HEK293 (cell line): ENCODE measurements at regions not wholly inside any gene's neighbourhood (a gene's known extent, or its start where the extent isn't known, plus 50 kb on each side); places are given as distances from the start of the nearest gene placed in this dataset.

Experiments used
- CTCF ChIA-PET: fragments of 350-600 bp; formaldehyde crosslinking; extraction: SDS; loops from one replicate; lab custom pipeline; 2021; ENCODE audit warnings: antibody characterized with exemption; lab: Yijun Ruan, JAX
- POLR2A ChIA-PET: fragments of 300-600 bp; formaldehyde crosslinking; extraction: SDS; loops from one replicate; lab custom pipeline; 2020; ENCODE audit warnings: antibody characterized with exemption, inconsistent platforms; lab: Yijun Ruan, JAX
- H3K27ac ChIP-seq: fragments of 200-500 bp; sonication (Bioruptor generic); 2 replicates; pipeline ENCODE4 v1.5.1; 2014; ENCODE audit warnings: low read depth, low read length, control low read depth, inconsistent platforms; ENCODE audit errors: extremely low read depth
- H3K36me3 ChIP-seq, 2 experiments: fragments of 200-500 bp in 1 of 2; sonication (Bioruptor generic) in 1 of 2; 1 replicate in 1 of 2; 2 replicates in 1 of 2; pipeline ENCODE4 v1.5.1; 2014 to 2017; ENCODE audit warnings: inconsistent platforms in 2 of 2, low read length in 2 of 2; ENCODE audit not compliant: control insufficient read depth in 2 of 2, insufficient read depth in 1 of 2
- H3K4me1 ChIP-seq: fragments of 200-500 bp; sonication (Bioruptor generic); 2 replicates; pipeline ENCODE4 v1.5.1; 2014; ENCODE audit warnings: mild to moderate bottlenecking, low read length, inconsistent platforms; ENCODE audit not compliant: control insufficient read depth, insufficient read depth
- H3K4me3 ChIP-seq: 2 replicates; pipeline ENCODE4 v1.5.1; 2011; ENCODE audit warnings: low read depth, mild to moderate bottlenecking, control low read depth, low read length, moderate library complexity
- H3K9me3 ChIP-seq: fragments of 200-500 bp; sonication (Bioruptor generic); 2 replicates; pipeline ENCODE4 v1.5.1; 2014; ENCODE audit warnings: low read depth, low read length, inconsistent platforms; ENCODE audit not compliant: control insufficient read depth, insufficient read depth
- BCL11B ChIP-seq: fragments of 450-650 bp; formaldehyde crosslinking; IDR thresholded peaks from 2 replicates; pipeline ENCODE4 v1.5.1; 2016; ENCODE audit warnings: low read depth, missing biosample characterization, missing genetic modification characterization
- KLF16 ChIP-seq: fragments of 450-650 bp; formaldehyde crosslinking; IDR thresholded peaks from 2 replicates; pipeline ENCODE4 v1.5.1; 2017; ENCODE audit warnings: missing biosample characterization, missing genetic modification characterization
- KLF7 ChIP-seq: fragments of 450-650 bp; formaldehyde crosslinking; IDR thresholded peaks from 2 replicates; pipeline ENCODE4 v1.5.1; 2016; ENCODE audit warnings: missing biosample characterization, missing genetic modification characterization, borderline replicate concordance
- KLF9 ChIP-seq: fragments of 450-650 bp; formaldehyde crosslinking; IDR thresholded peaks from 2 replicates; pipeline ENCODE4 v1.5.1; 2016; ENCODE audit warnings: missing biosample characterization, missing genetic modification characterization, low read depth
- ZNF114 ChIP-seq: fragments of 450-650 bp; formaldehyde crosslinking; IDR thresholded peaks from 2 replicates; pipeline ENCODE4 v1.5.0; 2017; ENCODE audit warnings: missing biosample characterization, missing genetic modification characterization
- ZNF184 ChIP-seq: fragments of 450-650 bp; IDR thresholded peaks from 2 replicates; pipeline ENCODE4 v1.5.1; 2018; ENCODE audit warnings: missing biosample characterization, mild to moderate bottlenecking, missing genetic modification characterization
- ZNF24 ChIP-seq: fragments of 450-650 bp; formaldehyde crosslinking; IDR thresholded peaks from 2 replicates; pipeline ENCODE4 v1.5.1; 2016; ENCODE audit warnings: missing biosample characterization, missing genetic modification characterization
- ZNF266 ChIP-seq: fragments of 450-650 bp; formaldehyde crosslinking; IDR thresholded peaks from 2 replicates; pipeline ENCODE4 v1.5.1; 2016; ENCODE audit warnings: missing biosample characterization, missing genetic modification characterization, low read depth
- ZNF473 ChIP-seq: fragments of 450-650 bp; formaldehyde crosslinking; IDR thresholded peaks from 2 replicates; pipeline ENCODE4 v1.5.1; 2017; ENCODE audit warnings: missing biosample characterization, missing genetic modification characterization
- ZNF48 ChIP-seq: fragments of 450-650 bp; formaldehyde crosslinking; IDR thresholded peaks from 2 replicates; pipeline ENCODE4 v1.5.1; 2016; ENCODE audit warnings: missing biosample characterization, missing genetic modification characterization
- ZNF514 ChIP-seq: fragments of 450-650 bp; formaldehyde crosslinking; IDR thresholded peaks from 2 replicates; pipeline ENCODE4 v1.5.1; 2016; ENCODE audit warnings: missing biosample characterization, missing genetic modification characterization
- ZNF521 ChIP-seq: fragments of 450-650 bp; formaldehyde crosslinking; IDR thresholded peaks from 2 replicates; pipeline ENCODE4 v1.5.1; 2017; ENCODE audit warnings: missing biosample characterization, mild to moderate bottlenecking, missing genetic modification characterization
- ZNF837 ChIP-seq: fragments of 450-650 bp; formaldehyde crosslinking; IDR thresholded peaks from 2 replicates; pipeline ENCODE4 v1.5.1; 2016; ENCODE audit warnings: missing biosample characterization, missing genetic modification characterization
- TF ChIP-seq, protein P1 (sequence below): fragments of 450-650 bp; formaldehyde crosslinking; IDR thresholded peaks from 2 replicates; pipeline ENCODE4 v1.5.1; 2017; ENCODE audit warnings: missing biosample characterization, mild to moderate bottlenecking, missing genetic modification characterization, moderate library complexity
- TF ChIP-seq, protein P2 (sequence below): fragments of 450-650 bp; IDR thresholded peaks from 2 replicates; pipeline ENCODE4 v1.5.1; 2018; ENCODE audit warnings: missing biosample characterization, mild to moderate bottlenecking, missing genetic modification characterization
- TF ChIP-seq, protein P3 (sequence below): fragments of 450-650 bp; formaldehyde crosslinking; IDR thresholded peaks from 2 replicates; pipeline ENCODE4 v1.5.1; 2016; ENCODE audit warnings: missing biosample characterization, missing genetic modification characterization
- TF ChIP-seq, protein P4 (sequence below): fragments of 450-650 bp; formaldehyde crosslinking; IDR thresholded peaks from 2 replicates; pipeline ENCODE4 v1.5.1; 2016; ENCODE audit warnings: missing biosample characterization, missing genetic modification characterization, low read depth
- TF ChIP-seq, protein P5 (sequence below): fragments of 450-650 bp; formaldehyde crosslinking; IDR thresholded peaks from 2 replicates; pipeline ENCODE4 v1.5.1; 2016; ENCODE audit warnings: missing biosample characterization, missing genetic modification characterization
- TF ChIP-seq, protein P6 (sequence below): fragments of 450-650 bp; formaldehyde crosslinking; IDR thresholded peaks from 2 replicates; pipeline ENCODE4 v1.5.1; 2016; ENCODE audit warnings: missing biosample characterization, missing genetic modification characterization

DNA sequence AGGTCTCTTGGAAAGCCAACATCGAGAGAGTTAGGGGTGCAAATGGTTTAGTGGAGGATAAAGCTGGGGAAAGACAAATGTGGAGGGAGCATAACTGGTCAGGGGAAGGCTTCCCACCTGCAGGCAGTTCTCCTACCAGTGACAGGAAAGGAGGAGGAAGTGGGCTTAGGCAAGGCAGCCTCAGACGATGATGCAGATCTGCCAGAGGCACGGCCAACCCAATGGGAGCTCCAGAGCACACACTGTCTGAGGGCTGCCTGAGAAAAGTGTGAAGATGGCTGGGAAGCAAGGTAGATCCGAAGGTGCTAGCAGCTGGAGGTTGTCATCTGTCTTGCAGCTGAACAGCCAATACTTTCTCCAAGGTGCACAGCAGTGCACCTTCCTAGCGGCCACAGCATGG is 178.8 kb downstream of the C7orf25 start:
- Histone ChIP-seq H3K27ac (no peak overlapping the region), H3K36me3 (no peaks in the 10 kb centered on the region), H3K4me1 (no peaks in the 10 kb centered on the region), H3K4me3 (no peak overlapping the region), H3K9me3 (no peaks in the 10 kb centered on the region)
- CTCF ChIA-PET: interaction anchor here (1.7 kb wide), 1 partner anchor 12 kb away, joined by 14 read pairs; no protein-coding TSS in a partner anchor
- TF ChIP-seq, protein P1, sequence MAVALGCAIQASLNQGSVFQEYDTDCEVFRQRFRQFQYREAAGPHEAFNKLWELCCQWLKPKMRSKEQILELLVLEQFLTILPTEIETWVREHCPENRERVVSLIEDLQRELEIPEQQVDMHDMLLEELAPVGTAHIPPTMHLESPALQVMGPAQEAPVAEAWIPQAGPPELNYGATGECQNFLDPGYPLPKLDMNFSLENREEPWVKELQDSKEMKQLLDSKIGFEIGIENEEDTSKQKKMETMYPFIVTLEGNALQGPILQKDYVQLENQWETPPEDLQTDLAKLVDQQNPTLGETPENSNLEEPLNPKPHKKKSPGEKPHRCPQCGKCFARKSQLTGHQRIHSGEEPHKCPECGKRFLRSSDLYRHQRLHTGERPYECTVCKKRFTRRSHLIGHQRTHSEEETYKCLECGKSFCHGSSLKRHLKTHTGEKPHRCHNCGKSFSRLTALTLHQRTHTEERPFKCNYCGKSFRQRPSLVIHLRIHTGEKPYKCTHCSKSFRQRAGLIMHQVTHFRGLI (tag by site-specific recombination): no peak
- TF ChIP-seq, protein P2, sequence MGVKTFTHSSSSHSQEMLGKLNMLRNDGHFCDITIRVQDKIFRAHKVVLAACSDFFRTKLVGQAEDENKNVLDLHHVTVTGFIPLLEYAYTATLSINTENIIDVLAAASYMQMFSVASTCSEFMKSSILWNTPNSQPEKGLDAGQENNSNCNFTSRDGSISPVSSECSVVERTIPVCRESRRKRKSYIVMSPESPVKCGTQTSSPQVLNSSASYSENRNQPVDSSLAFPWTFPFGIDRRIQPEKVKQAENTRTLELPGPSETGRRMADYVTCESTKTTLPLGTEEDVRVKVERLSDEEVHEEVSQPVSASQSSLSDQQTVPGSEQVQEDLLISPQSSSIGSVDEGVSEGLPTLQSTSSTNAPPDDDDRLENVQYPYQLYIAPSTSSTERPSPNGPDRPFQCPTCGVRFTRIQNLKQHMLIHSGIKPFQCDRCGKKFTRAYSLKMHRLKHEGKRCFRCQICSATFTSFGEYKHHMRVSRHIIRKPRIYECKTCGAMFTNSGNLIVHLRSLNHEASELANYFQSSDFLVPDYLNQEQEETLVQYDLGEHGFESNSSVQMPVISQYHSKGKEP: no peak
- TF ChIP-seq ZNF473 (tag by site-specific recombination) (no peak), KLF9 (tag by site-specific recombination) (no peak), KLF16 (tag by site-specific recombination) (no peak), KLF7 (tag by site-specific recombination) (no peak), ZNF24 (tag by site-specific recombination) (no peak), ZNF266 (tag by site-specific recombination) (no peak), ZNF514 (tag by site-specific recombination) (no peak), ZNF184 (tag by site-specific recombination) (no peak), ZNF837 (tag by site-specific recombination) (no peak), ZNF114 (tag by site-specific recombination) (no peak), ZNF521 (no peak)
- TF ChIP-seq, protein P3, sequence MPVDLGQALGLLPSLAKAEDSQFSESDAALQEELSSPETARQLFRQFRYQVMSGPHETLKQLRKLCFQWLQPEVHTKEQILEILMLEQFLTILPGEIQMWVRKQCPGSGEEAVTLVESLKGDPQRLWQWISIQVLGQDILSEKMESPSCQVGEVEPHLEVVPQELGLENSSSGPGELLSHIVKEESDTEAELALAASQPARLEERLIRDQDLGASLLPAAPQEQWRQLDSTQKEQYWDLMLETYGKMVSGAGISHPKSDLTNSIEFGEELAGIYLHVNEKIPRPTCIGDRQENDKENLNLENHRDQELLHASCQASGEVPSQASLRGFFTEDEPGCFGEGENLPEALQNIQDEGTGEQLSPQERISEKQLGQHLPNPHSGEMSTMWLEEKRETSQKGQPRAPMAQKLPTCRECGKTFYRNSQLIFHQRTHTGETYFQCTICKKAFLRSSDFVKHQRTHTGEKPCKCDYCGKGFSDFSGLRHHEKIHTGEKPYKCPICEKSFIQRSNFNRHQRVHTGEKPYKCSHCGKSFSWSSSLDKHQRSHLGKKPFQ: no peak
- TF ChIP-seq, protein P4, sequence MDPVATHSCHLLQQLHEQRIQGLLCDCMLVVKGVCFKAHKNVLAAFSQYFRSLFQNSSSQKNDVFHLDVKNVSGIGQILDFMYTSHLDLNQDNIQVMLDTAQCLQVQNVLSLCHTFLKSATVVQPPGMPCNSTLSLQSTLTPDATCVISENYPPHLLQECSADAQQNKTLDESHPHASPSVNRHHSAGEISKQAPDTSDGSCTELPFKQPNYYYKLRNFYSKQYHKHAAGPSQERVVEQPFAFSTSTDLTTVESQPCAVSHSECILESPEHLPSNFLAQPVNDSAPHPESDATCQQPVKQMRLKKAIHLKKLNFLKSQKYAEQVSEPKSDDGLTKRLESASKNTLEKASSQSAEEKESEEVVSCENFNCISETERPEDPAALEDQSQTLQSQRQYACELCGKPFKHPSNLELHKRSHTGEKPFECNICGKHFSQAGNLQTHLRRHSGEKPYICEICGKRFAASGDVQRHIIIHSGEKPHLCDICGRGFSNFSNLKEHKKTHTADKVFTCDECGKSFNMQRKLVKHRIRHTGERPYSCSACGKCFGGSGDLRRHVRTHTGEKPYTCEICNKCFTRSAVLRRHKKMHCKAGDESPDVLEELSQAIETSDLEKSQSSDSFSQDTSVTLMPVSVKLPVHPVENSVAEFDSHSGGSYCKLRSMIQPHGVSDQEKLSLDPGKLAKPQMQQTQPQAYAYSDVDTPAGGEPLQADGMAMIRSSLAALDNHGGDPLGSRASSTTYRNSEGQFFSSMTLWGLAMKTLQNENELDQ (tag by site-specific recombination): no peak
- POLR2A ChIA-PET: no interaction called here

DNA sequence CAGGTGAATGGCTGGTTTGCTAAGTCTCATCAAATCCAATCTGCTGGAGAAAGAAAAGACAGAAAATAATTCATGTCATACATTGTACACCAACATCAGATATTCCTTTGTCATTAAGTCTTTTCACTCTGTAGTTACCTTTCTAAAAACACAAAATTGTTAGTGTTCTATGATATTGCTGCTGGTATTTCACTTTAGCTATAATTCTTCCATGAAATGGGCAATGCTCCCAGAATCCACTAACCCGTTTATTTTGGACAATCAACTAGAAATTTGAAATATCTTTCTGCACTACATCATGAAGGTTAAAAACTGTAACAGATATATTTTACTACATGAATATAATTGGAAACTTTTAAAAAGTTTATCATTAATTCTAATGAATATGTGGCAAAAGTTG is 181.3 kb downstream of the C7orf25 start:
- Histone ChIP-seq H3K4me1 (no peaks in the 10 kb centered on the region), H3K9me3 (no peaks in the 10 kb centered on the region), H3K27ac (no peak overlapping the region), H3K36me3 (no peaks in the 10 kb centered on the region), H3K4me3 (no peak overlapping the region)
- POLR2A ChIA-PET: interaction anchor here (0.7 kb wide), 1 partner anchor 134 kb away, joined by 3 read pairs; no protein-coding TSS in a partner anchor
- CTCF ChIA-PET: interaction anchor here (0.6 to 2.0 kb wide), 2 partner anchors 15 to 716 kb away, joined by 3 to 9 read pairs; no protein-coding TSS in a partner anchor
- TF ChIP-seq BCL11B (tag by site-specific recombination) (no peak), ZNF48 (tag by site-specific recombination) (no peak)
- TF ChIP-seq, protein P5, sequence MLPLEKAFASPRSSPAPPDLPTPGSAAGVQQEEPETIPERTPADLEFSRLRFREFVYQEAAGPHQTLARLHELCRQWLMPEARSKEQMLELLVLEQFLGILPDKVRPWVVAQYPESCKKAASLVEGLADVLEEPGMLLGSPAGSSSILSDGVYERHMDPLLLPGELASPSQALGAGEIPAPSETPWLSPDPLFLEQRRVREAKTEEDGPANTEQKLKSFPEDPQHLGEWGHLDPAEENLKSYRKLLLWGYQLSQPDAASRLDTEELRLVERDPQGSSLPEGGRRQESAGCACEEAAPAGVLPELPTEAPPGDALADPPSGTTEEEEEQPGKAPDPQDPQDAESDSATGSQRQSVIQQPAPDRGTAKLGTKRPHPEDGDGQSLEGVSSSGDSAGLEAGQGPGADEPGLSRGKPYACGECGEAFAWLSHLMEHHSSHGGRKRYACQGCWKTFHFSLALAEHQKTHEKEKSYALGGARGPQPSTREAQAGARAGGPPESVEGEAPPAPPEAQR (tag by site-specific recombination): no peak
- TF ChIP-seq, protein P6, sequence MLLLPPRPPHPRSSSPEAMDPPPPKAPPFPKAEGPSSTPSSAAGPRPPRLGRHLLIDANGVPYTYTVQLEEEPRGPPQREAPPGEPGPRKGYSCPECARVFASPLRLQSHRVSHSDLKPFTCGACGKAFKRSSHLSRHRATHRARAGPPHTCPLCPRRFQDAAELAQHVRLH: no peak
